B cell (primary cell): ENCODE measurements at regions not wholly inside any gene's neighbourhood (a gene's known extent, or its start where the extent isn't known, plus 50 kb on each side); places are given as distances from the start of the nearest gene placed in this dataset.

ENCODE experiments used
- CTCF ChIP-seq: fragments of 200-600 bp; IDR thresholded peaks from one replicate; pipeline ENCODE4 v1.8.0; 2022; ENCODE audit warnings: antibody characterized with exemption, mild to moderate bottlenecking
- EZH2 ChIP-seq: IDR thresholded peaks from 2 replicates; pipeline ENCODE4 v1.6.1; 2012; ENCODE audit warnings: borderline replicate concordance, low read depth, mild to moderate bottlenecking, moderate library complexity, low read length; ENCODE audit not compliant: insufficient read depth, poor library complexity, severe bottlenecking

DNA sequence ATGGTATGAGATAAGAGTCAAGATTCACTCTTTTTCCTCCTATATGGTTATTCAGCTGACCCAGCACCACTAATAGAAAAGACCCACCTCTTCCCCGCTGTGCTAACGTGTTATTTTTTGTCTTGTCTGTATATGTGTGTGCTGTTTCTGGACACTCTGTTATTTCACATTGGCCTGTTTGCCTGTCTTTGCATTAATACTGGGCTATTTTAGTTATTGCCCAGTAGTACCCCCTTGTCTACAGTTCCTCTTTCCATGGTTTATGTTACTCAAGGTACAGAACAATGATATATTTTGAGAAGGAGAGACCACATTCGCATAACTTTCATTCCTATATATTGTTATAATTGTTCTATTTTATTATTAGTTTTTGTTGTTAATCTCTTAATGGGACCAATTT is 74.0 kb upstream of the SIAH1 start:
- TF ChIP-seq CTCF, result no peak
- TF ChIP-seq EZH2, result no peak
